Stimulated activated CD4-positive, alpha-beta T cell treated with anti-CD3 and anti-CD28 coated beads, Interleukin-1b, Interleukin-23, amount 100 ng/mL, for 24 hours (primary cell): ENCODE measurements at regions not wholly inside any gene's neighbourhood (a gene's known extent, or its start where the extent isn't known, plus 50 kb on each side); places are given as distances from the start of the nearest gene placed in this dataset.

Experiments used
- DNase-seq, 4 experiments: peaks; one replicate each; pipeline ENCODE4 v3.0.0-alpha.2; 2020; ENCODE audit warnings: low read depth in 4 of 4, low spot score in 1 of 4

GRCh38 chr7:22676385-22676784 is 50.6 kb upstream of the IL6 start:
- DNase-seq, result no peak

GRCh38 chr7:22675917-22676343 is 51.1 kb upstream of the IL6 start:
- peak in 1 of 4 experiments; percentile 34 for DNase-seq

GRCh38 chr7:22675421-22675820 is 51.6 kb upstream of the IL6 start:
- DNase-seq, result no peak

GRCh38 chr7:22672846-22673680 is 53.9 kb upstream of the IL6 start:
- DNase-seq, result no peak

- no peak for DNase-seq
These were observed 55.7 kb upstream of the IL6 start for GRCh38 chr7:22671177-22671879.

- no peak for DNase-seq
These were observed 56.6 kb upstream of the IL6 start for GRCh38 chr7:22670422-22670815.

- no peak for DNase-seq
These were observed 57.1 kb upstream of the IL6 start for GRCh38 chr7:22669692-22670421.

GRCh38 chr7:22668971-22669401 is 58.0 kb upstream of the IL6 start:
- no peak for DNase-seq

GRCh38 chr7:22667562-22668239 is 59.3 kb upstream of the IL6 start:
- no peak for DNase-seq

GRCh38 chr7:22667187-22667561 is 59.8 kb upstream of the IL6 start:
- DNase-seq, result no peak

GRCh38 chr7:22666732-22667131 is 60.3 kb upstream of the IL6 start:
- DNase-seq, result no peak

- DNase-seq, result peak in 1 of 4 experiments; percentile 30
These were observed 61.1 kb upstream of the IL6 start for GRCh38 chr7:22665923-22666322.

GRCh38 chr7:22664988-22665798 is 61.8 kb upstream of the IL6 start:
- DNase-seq, result no peak

- DNase-seq, result no peak
These were observed 63.3 kb upstream of the IL6 start for GRCh38 chr7:22663721-22664120.

GRCh38 chr7:22663357-22663718 is 63.7 kb upstream of the IL6 start:
- DNase-seq, result no peak

- no peak for DNase-seq
These were observed 64.2 kb upstream of the IL6 start for GRCh38 chr7:22662556-22663356.

GRCh38 chr7:22662036-22662435 is 65.0 kb upstream of the IL6 start:
- DNase-seq, result no peak

- no peak for DNase-seq
These were observed 66.3 kb upstream of the IL6 start for GRCh38 chr7:22660732-22661131.

- DNase-seq, result no peak
These were observed 66.7 kb upstream of the IL6 start for GRCh38 chr7:22660293-22660692.

- DNase-seq, result no peak
These were observed 67.3 kb upstream of the IL6 start for GRCh38 chr7:22659741-22660140.
